ENCODE measurements at regions not wholly inside any gene's neighbourhood (a gene's known extent, or its start where the extent isn't known, plus 50 kb on each side); places are given as distances from the start of the nearest gene placed in this dataset.

DNA sequence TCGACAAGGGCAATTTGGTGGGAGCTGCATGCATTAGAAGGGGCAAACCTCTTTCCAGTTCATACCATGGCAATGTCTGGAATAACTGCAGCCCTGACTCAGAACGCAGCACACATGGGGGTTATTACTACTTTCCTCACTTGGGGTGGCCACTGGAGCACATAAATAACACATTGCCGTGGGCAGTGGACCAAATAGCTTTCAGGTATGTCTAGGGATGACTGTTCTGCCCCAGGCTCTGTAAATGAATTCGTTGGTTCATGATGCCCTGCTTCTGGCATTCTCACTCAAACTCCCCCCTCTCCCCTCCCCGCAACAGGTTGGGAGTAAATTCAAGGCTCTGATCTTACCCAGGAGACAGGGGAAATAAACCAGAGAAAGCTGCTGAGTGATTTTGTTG lies 238.0 kb upstream of the PLET1 start:
- TF ChIP-seq, protein P1, sequence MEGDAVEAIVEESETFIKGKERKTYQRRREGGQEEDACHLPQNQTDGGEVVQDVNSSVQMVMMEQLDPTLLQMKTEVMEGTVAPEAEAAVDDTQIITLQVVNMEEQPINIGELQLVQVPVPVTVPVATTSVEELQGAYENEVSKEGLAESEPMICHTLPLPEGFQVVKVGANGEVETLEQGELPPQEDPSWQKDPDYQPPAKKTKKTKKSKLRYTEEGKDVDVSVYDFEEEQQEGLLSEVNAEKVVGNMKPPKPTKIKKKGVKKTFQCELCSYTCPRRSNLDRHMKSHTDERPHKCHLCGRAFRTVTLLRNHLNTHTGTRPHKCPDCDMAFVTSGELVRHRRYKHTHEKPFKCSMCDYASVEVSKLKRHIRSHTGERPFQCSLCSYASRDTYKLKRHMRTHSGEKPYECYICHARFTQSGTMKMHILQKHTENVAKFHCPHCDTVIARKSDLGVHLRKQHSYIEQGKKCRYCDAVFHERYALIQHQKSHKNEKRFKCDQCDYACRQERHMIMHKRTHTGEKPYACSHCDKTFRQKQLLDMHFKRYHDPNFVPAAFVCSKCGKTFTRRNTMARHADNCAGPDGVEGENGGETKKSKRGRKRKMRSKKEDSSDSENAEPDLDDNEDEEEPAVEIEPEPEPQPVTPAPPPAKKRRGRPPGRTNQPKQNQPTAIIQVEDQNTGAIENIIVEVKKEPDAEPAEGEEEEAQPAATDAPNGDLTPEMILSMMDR (IDR thresholded peaks at IDR 0.05; ENCODE audit: insufficient read depth, low read length, poor library complexity, severe bottlenecking), result no peak
- Histone ChIP-seq H3K36me3 (ENCODE audit: control insufficient read depth, insufficient read depth, low read length) (no peaks in the 10 kb centered on the region), H3K27me3 (ENCODE audit: control insufficient read depth, insufficient read depth, low read length) (no peaks in the 10 kb centered on the region), H3K4me3 (ENCODE audit: low read depth, low read length) (no peak overlapping the region)
- peak; percentile 87 for DNase-seq (ENCODE audit: low read depth)

DNA sequence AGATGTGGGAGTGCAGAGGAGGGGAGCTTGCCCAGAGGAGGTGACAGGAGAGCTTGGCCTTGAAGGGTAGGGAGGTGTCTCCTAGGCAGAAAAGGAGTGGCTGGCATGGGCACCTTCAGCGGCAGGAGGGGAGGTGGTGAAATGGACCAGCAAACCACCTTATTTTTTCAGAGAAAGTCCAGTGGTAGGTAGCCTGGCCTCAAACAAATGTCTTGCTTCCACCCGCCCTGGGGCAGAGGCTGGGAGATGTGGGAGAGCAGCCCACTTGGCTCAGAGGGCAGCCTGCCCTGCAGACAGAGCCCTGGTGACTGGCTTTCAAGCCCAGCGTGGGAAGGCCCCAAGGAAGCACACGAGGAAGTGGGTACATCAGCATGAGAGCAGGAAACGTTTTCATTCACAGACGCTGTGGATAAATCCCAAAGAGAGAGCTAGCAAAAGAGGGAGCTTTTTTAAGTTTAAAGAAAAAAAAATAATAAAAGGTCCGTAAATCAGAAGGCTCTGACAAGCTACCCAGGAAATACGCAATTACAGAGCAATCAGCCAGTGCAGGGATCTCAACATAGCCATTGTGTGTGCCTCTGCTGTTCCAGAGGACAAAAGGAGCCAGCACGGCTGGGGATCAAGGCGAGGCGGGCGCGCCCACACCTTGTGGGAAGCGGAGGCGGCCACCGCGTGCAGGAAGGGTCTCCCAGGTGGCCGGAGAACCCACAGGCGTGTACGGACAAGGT lies 238.7 kb upstream of the PLET1 start:
- no peaks in the 10 kb centered on the region for H3K27me3 ChIP-seq (ENCODE audit: control insufficient read depth, insufficient read depth, low read length)
- no peak for DNase-seq (ENCODE audit: low read depth)
- TF ChIP-seq, protein P1 (IDR thresholded peaks at IDR 0.05; ENCODE audit: insufficient read depth, low read length, poor library complexity, severe bottlenecking), result no peak
- H3K36me3 ChIP-seq (ENCODE audit: control insufficient read depth, insufficient read depth, low read length), result no peaks in the 10 kb centered on the region
- no peak overlapping the region for H3K4me3 ChIP-seq (ENCODE audit: low read depth, low read length)

DNA sequence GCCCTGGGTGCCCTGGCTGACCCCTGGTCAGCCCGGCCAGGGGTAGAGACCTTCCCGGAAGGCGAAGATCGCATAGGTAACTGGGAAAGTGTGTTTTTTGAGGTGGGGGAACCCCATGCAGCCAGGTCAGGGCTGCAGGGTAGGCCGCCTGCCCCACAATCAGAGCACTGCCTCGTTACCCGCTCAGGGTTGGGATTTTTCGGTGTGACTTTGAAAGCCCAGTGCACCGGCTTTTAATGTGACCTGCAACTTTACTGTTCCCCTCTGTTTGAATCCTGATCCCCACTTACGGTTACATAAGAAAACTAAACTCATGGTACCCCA lies 239.2 kb upstream of the PLET1 start:
- DNase-seq (ENCODE audit: low read depth), result no peak
- Histone ChIP-seq H3K27me3 (ENCODE audit: control insufficient read depth, insufficient read depth, low read length) (no peaks in the 10 kb centered on the region), H3K36me3 (ENCODE audit: control insufficient read depth, insufficient read depth, low read length) (no peaks in the 10 kb centered on the region), H3K4me3 (ENCODE audit: low read depth, low read length) (no peak overlapping the region)
- TF ChIP-seq, protein P1 (IDR thresholded peaks at IDR 0.05; ENCODE audit: insufficient read depth, low read length, poor library complexity, severe bottlenecking), result no peak

DNA sequence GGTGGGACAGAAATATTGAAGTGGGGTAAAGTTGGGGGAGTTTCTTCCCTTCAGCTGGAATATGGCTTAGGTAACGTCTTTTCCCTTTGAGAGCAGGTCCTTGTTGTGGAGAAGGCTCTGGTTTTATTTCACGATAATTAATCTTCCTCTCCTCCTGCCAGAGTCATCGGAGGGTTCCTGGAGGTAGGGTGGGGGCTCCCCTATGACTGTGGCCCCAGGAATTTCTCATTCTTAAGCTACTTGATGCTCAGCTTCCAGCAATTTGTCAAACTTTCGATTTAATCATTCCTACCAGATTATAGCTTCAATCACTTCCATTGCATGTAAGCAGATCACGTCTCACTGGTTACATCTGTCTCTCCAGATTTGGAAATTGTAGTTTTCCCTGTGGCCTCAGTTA lies 242.8 kb upstream of the PLET1 start:
- no peaks in the 10 kb centered on the region for H3K27me3 ChIP-seq (ENCODE audit: control insufficient read depth, insufficient read depth, low read length)
- no peak overlapping the region for H3K4me3 ChIP-seq (ENCODE audit: low read depth, low read length)
- no peaks in the 10 kb centered on the region for H3K36me3 ChIP-seq (ENCODE audit: control insufficient read depth, insufficient read depth, low read length)
- DNase-seq (ENCODE audit: low read depth), result no peak
- TF ChIP-seq, protein P1 (IDR thresholded peaks at IDR 0.05; ENCODE audit: insufficient read depth, low read length, poor library complexity, severe bottlenecking), result no peak

DNA sequence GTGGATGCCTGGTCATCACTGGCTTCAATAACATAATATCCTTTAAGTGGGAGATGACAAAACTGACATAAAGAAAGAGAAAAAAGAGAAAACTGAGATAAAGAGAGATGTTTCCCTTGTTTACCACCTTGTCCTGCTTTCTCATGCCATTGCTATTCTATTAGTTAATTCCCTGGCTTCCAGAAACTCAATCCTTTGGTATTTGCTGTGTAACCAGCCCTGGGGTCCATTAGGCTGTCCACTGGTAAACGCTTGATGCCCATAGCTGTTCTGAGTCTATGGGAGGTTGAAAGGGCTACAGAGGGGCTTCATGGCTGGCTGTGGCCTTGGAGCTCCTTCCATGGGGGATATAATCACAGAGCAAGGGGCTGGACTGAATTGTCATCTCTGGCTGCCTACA lies 243.4 kb upstream of the PLET1 start:
- Histone ChIP-seq H3K27me3 (ENCODE audit: control insufficient read depth, insufficient read depth, low read length) (no peaks in the 10 kb centered on the region), H3K36me3 (ENCODE audit: control insufficient read depth, insufficient read depth, low read length) (no peaks in the 10 kb centered on the region), H3K4me3 (ENCODE audit: low read depth, low read length) (no peak overlapping the region)
- TF ChIP-seq, protein P1 (IDR thresholded peaks at IDR 0.05; ENCODE audit: insufficient read depth, low read length, poor library complexity, severe bottlenecking), result no peak
- DNase-seq (ENCODE audit: low read depth), result no peak

DNA sequence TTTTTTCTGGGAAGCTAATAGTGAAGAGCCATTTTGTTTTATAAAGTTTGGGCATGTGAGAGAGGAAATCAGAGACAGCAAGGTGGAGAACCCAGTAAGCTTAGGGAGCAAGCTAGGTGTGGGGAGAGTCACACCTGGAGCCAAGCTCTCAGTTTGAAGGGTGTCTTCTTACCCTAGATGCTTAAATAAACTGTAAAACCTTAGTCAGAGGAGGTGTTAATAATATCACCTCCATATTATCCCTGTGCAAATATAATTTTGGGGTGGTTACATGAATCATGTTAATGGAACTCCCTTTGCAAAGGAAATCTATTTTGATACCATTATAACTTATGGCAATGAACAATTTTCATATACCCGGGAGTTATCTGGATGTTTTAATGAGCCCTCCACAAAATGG lies 246.2 kb upstream of the PLET1 start:
- TF ChIP-seq, protein P1 (IDR thresholded peaks at IDR 0.05; ENCODE audit: insufficient read depth, low read length, poor library complexity, severe bottlenecking), result no peak
- DNase-seq (ENCODE audit: low read depth), result no peak
- H3K36me3 ChIP-seq (ENCODE audit: control insufficient read depth, insufficient read depth, low read length), result no peaks in the 10 kb centered on the region
- H3K4me3 ChIP-seq (ENCODE audit: low read depth, low read length), result no peak overlapping the region
- H3K27me3 ChIP-seq (ENCODE audit: control insufficient read depth, insufficient read depth, low read length), result no peaks in the 10 kb centered on the region
